OCI-LY3 (cell line): ENCODE measurements at regions not wholly inside any gene's neighbourhood (a gene's known extent, or its start where the extent isn't known, plus 50 kb on each side); places are given as distances from the start of the nearest gene placed in this dataset.

Experiments
- H2AFZ ChIP-seq: fragments of 200-600, 300-600 bp; shearing (Covaris generic); 2 replicates; pipeline ENCODE4 v1.6.0; 2014; ENCODE audit warnings: antibody characterized with exemption, low read depth, low read length
- H3K27ac ChIP-seq: fragments of 200-600, 300-600 bp; sonication (generic); 2 replicates; pipeline ENCODE4 v1.5.1; 2014; ENCODE audit warnings: mild to moderate bottlenecking, low read length, moderate library complexity, mixed read lengths
- H3K27me3 ChIP-seq: fragments of 200-600, 300-600 bp; sonication (generic); 2 replicates; pipeline ENCODE4 v1.6.1; 2014; ENCODE audit warnings: low read depth, low read length, mixed read lengths
- H3K36me3 ChIP-seq: fragments of 200-600, 300-600 bp; sonication (generic); replicated peaks from 2 replicates; pipeline ENCODE3; 2014; ENCODE audit warnings: low read depth, low read length, mixed read lengths
- H3K4me1 ChIP-seq: fragments of 300-600, 200-600 bp; sonication (generic); 2 replicates; pipeline ENCODE4 v1.6.1; 2014; ENCODE audit warnings: low read length, mixed read lengths
- H3K4me2 ChIP-seq: fragments of 200-600, 300-600 bp; sonication (generic); 2 replicates; pipeline ENCODE4 v1.6.1; 2014; ENCODE audit warnings: low read length, mixed read lengths
- H3K4me3 ChIP-seq: fragments of 300-600, 200-600 bp; sonication (generic); 2 replicates; pipeline ENCODE4 v1.5.1; 2014; ENCODE audit warnings: antibody characterized with exemption, mild to moderate bottlenecking, low read length, moderate library complexity
- H3K79me2 ChIP-seq: fragments of 300-600, 200-600 bp; shearing (Covaris generic); 2 replicates; pipeline ENCODE4 v1.6.1; 2014; ENCODE audit warnings: mild to moderate bottlenecking, low read length, mixed read lengths
- H3K9ac ChIP-seq: fragments of 300-600, 200-600 bp; shearing (Covaris generic); 2 replicates; pipeline ENCODE4 v1.6.0; 2014; ENCODE audit warnings: mild to moderate bottlenecking, low read length, moderate library complexity
- H3K9me3 ChIP-seq: fragments of 200-600, 300-600 bp; shearing (Covaris generic); 2 replicates; pipeline ENCODE4 v1.6.1; 2014; ENCODE audit warnings: low read length, mixed read lengths; ENCODE audit not compliant: insufficient read depth
- H4K20me1 ChIP-seq: fragments of 200-600, 300-600 bp; sonication (generic); 2 replicates; pipeline ENCODE4 v1.6.1; 2016; ENCODE audit warnings: low read length, mixed read lengths; ENCODE audit not compliant: insufficient read depth
- EZH2phosphoT487 ChIP-seq: fragments of 200-600 bp; shearing (Covaris generic); IDR thresholded peaks from 2 replicates; pipeline ENCODE4 v1.6.1; 2018; ENCODE audit warnings: antibody characterized with exemption, mixed run types, low read depth
- TF ChIP-seq, protein P1 (sequence below): fragments of 200-600, 300-600 bp; sonication (generic); IDR thresholded peaks from 2 replicates; pipeline ENCODE4 v1.5.1; 2014; ENCODE audit warnings: antibody characterized with exemption, low read length, low read depth

DNA sequence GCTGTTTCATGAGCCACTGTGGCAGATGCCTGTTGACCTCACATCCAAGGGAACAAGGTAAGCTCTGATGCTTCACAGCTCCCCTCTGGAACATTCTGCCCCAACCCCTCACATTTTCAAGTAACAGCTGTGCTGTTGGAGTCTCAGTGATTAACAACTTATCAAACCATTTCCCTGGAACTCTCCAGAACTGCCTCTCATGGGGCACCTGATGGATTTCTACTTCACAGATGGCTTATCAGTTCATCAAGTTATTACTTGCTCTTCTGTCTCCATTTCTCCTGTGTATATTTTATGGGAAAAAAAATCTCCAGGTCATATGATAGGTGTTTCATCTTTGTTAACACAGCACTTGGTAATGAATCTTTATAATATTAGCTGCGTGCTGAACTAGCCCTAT, 322.4 kb downstream of the MAN2A1 start:
- Histone ChIP-seq H3K27ac (no peak overlapping the region), H3K36me3 (no peaks in the 10 kb centered on the region), H2AFZ (no peak overlapping the region), H3K4me2 (no peak overlapping the region), H3K9me3 (no peaks in the 10 kb centered on the region), H3K79me2 (no peaks in the 10 kb centered on the region), H3K27me3 (no peaks in the 10 kb centered on the region), H3K4me3 (no peak overlapping the region), H4K20me1 (no peaks in the 10 kb centered on the region), H3K9ac (no peak overlapping the region), H3K4me1 (no peaks in the 10 kb centered on the region)
- TF ChIP-seq, protein P1, sequence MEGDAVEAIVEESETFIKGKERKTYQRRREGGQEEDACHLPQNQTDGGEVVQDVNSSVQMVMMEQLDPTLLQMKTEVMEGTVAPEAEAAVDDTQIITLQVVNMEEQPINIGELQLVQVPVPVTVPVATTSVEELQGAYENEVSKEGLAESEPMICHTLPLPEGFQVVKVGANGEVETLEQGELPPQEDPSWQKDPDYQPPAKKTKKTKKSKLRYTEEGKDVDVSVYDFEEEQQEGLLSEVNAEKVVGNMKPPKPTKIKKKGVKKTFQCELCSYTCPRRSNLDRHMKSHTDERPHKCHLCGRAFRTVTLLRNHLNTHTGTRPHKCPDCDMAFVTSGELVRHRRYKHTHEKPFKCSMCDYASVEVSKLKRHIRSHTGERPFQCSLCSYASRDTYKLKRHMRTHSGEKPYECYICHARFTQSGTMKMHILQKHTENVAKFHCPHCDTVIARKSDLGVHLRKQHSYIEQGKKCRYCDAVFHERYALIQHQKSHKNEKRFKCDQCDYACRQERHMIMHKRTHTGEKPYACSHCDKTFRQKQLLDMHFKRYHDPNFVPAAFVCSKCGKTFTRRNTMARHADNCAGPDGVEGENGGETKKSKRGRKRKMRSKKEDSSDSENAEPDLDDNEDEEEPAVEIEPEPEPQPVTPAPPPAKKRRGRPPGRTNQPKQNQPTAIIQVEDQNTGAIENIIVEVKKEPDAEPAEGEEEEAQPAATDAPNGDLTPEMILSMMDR = no peak

DNA sequence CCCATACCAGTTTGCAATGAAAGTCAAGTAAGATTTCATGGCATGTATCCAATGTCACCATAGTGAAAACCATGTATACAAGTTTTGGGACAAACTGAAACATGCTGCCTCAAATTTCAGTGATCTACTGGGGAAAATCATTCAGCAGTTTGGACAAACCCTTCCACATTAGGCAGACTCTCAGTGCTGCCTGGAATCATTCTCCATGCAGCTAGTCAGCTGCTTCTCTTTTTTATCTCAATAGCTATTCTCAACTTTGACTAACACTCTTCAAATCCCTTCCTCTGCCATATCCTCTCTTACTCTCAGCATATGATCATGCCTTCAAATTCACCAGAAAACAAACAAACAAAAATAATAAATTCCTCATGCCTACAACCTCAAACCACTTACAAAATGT, 323.3 kb downstream of the MAN2A1 start:
- Histone ChIP-seq H3K36me3 (no peaks in the 10 kb centered on the region), H3K27me3 (no peaks in the 10 kb centered on the region), H3K79me2 (no peaks in the 10 kb centered on the region), H3K4me1 (no peaks in the 10 kb centered on the region), H3K4me2 (no peak overlapping the region), H3K27ac (no peak overlapping the region), H3K9ac (no peak overlapping the region), H2AFZ (no peak overlapping the region), H3K4me3 (no peak overlapping the region), H4K20me1 (no peaks in the 10 kb centered on the region), H3K9me3 (no peaks in the 10 kb centered on the region)
- TF ChIP-seq EZH2phosphoT487 = no peak
- TF ChIP-seq, protein P1 = no peak

DNA sequence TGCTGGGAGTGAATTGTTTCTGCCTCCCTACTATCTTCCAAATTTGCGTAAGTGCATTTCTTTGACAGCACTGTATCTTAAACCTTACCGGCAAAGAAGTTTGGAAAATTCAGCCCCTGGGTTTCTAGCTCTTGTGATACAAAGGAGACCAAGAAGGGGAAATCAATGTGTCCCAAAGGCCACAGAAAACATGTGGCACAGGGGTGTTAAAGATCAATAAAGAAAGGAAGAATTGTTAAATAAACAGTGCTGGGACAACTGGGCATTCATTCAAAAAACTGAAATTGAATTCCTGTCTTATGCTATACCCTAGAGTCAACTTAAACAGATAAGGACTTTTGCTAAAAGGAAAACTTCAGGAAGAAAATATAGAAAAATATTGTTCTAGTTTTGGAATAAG, 328.1 kb downstream of the MAN2A1 start:
- TF ChIP-seq, protein P1 = no peak
- no peak for TF ChIP-seq EZH2phosphoT487
- Histone ChIP-seq H2AFZ (no peak overlapping the region), H3K4me1 (no peaks in the 10 kb centered on the region), H3K4me3 (no peak overlapping the region), H3K79me2 (no peaks in the 10 kb centered on the region), H3K27me3 (no peaks in the 10 kb centered on the region), H3K9me3 (no peaks in the 10 kb centered on the region), H3K36me3 (no peaks in the 10 kb centered on the region), H3K27ac (no peak overlapping the region), H3K4me2 (no peak overlapping the region), H4K20me1 (no peaks in the 10 kb centered on the region), H3K9ac (no peak overlapping the region)

DNA sequence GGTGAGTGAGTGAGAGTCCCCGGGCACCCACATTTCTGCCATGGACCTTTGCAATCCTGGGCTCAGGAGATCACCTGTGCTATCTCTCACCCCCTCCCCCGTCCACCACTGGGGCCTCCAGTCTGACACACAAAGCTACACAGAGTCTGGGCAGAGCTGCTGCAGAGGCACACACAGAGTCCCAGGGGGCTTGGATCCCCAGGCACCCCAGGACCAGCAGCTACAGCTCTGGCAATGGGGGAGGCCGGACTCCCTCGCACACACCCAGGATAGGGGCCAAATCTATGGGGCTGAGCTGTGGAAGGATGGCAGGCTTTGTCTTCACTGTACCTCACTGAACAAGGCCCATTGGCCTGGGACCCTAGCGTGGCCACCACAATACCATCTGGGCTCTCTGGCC, 328.8 kb downstream of the MAN2A1 start:
- Histone ChIP-seq H3K9me3 (no peaks in the 10 kb centered on the region), H3K4me3 (no peak overlapping the region), H2AFZ (no peak overlapping the region), H3K4me2 (no peak overlapping the region), H3K27ac (no peak overlapping the region), H3K4me1 (no peaks in the 10 kb centered on the region), H3K36me3 (no peaks in the 10 kb centered on the region), H4K20me1 (no peaks in the 10 kb centered on the region), H3K9ac (no peak overlapping the region), H3K79me2 (no peaks in the 10 kb centered on the region), H3K27me3 (no peaks in the 10 kb centered on the region)
- TF ChIP-seq, protein P1 = no peak
- TF ChIP-seq EZH2phosphoT487 = no peak
